Anterior cingulate cortex (tissue), 58 donors: ENCODE measurements at regions not wholly inside any gene's neighbourhood (a gene's known extent, or its start where the extent isn't known, plus 50 kb on each side); places are given as distances from the start of the nearest gene placed in this dataset.
"Not testable (repeated sequence)": the region's sequence is repeated elsewhere in the genome, so short reads cannot be mapped to it uniquely, and the experiment has no call there.

Source experiments
- DNase-seq, 58 donors: peaks; one replicate each; lab custom pipeline; 2025; lab: John Stamatoyannopoulos, UW

DNA sequence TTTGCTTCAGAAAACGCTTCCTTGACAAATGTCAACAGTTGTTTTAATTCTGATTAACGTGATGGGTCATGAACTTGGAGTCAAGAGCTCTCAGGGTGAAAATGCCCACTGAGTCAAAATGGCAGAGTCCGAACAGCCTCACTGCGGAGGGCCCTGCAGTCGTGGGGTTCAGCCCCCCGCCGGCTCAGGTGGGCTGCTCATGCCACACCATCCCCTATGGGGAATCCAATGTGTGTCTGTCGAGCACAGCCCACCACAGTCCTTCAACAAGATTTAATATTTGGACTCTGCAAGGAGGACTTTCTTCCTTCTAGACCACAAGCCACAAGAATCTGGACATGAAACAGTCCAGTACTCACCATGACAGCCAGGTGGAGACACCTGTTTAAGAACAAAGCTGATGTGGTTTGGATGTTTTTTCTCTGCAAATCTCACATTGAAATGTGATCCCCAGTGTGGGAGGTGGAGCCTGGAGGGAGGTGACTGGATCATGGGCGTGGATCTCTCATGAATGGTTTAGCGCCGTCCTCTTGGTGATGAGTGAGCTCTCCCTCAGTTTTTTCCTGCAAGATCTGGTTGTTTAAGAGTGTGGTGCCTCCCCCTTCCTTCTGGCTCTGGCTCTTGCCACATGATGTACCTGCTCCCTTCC is 201.0 kb downstream of the NDUFA10 start:
- no peak for DNase-seq

DNA sequence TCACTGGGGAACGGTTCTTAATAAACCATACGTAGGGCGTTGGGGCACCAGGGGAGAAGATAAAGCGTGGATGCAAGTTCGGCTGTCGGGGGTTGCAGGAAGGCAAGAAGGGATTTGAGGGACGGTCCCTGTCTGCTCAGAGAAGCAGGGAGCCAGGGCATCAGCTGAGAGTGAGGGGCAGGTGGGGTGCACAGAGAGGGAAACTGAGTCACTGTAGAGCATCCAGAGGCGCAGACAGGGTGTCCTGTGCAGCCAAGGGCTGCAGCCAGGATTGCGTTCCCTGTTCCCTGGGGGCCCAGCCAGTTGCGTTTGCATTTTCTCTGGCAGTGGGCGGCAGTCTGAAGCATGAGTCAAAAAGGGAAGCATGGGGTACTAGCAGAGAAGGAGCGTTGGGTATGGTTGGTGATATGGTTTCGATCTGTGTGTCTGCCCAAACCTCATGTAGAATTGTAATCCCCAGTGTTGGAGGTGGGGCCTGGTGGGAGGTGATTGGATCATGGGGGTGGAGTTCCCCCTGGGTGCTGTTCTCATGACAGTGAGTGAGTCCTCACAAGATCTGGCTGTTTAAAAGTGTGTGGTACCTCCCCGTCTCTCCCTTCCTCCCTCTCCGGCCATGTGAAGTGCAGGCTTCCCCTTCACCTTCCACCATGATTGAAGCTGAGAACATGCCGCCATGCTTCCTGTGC is 202.9 kb downstream of the NDUFA10 start:
- no peak for DNase-seq

DNA sequence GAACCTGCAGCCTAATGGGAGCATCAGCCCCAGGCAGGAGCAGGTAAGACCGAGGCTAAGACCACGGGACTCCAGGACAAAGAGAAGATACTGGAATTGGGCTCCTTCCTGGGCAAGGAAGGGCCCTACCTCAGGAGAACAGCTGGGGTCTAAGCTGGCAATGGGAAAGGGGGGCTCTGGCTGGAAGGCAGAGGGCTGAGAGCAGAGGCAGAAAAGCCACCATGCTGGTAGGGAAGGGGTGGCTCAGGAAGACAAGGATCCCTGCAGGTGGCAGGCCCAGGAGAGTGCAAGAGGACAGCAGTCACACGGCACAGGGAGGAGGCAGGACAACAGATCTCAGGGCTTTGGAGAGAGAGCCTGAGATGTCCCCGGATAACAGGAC is 203.5 kb downstream of the NDUFA10 start:
- DNase-seq = no peak

DNA sequence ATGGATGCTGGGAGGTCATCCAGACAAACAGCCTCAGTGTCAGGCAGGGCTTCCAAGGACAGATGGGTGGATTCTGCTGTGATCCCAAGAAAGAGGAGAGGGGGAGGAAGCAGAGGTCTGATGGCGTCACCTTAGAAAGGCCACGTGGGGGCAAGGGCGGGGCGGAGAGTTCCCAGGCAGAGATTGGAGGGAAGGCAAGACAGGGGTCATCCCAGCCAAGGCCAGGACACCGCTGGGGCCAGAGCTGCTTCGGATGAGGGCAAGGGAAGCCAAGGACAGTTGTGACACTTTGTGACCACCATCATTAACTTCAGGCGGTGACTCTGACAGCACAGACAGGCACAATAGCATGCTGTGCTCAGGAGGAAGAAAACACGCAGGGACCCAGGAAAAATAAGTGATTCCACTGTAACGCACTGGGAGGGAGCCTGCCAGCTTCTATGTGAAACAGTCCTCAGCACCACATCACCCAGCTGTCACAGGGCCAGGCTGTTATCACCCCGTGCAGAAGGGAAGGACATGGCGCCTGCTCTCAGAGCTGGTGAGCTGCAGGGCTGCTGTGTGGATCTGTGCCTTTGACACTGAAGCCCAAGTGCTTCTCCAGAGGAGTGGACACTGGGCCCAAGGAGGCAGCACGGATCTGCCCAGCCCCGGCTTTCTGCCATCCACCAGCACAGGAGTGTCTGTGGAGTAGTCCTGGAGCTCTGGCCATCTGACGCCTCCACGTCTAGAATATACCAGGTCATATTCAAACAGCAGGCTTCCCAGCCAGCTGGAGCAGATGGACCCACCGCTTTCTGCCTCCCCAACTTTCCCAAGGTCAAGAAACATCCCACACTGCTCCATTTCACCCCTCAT is 204.1 kb downstream of the NDUFA10 start:
- peak in 1 of 58 donors; percentile 41 for DNase-seq

DNA sequence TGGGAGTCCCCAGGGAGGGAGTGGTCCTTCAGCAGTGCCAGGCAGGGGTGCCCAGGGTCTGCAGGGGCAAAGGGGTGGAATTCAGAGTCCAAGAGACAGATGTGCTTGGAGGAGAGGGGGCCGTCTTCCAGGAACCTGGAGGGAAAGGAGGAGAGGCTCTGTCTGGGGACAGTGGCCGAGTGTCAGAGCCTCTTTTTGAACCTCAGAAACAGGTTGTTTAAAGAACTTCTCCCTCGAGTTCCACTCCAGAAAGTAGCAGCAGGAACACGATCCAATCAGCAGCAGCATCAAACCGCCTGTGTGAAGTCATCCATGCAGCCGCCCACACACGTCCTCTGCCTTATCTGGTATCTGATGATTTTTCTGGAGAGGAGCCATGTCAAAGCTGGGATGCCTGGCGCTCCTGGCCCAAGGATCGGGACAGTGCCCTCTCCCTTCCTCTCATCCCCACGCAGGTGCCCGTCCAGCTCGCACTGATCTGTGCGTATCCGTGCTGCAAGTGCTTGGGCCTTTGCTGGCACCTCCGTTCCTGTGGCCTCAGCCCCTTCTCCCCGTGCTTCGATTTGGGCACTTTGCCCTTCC is 205.1 kb downstream of the NDUFA10 start:
- no peak for DNase-seq

DNA sequence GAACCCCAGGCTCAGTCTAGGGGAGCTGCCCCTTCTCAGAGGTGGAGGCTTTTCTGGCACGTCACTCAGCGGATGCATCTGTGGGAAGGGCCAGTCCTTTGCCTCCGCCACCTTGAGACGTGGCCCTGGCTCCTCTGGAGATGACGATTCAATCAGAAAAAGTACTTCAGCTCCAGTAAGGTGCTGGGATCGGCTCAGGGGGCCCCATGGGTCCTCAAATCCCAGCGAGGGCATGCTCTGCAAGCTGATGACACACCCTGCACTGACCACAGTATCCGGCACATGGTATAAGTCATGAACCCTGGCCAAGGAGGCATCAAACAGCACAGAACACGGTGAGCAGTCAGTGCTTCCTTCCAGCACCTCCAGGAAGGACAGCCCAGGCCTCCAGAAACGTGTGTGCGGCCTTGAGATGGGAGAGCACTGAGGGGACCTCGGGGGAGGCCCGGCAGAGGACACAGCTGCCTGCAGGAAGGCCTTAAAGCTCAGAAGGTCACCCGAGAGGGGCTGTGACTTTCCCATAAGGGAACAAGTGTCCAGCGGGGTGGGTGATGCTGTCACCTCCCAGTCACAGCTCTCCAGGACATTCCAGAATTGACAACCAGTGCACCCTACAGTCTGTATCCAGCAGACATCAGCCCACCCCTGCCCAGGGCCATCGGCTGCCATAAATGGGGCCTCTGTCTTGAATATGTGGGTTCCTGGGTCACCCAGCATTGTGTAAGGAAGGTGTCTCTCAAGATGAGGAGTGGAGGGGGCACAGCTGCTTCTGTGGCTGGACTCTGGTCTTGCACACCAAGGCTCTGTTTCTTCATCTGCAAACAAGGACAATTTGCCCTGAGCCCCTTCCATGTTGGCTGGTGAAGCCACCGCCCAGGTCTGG is 205.8 kb downstream of the NDUFA10 start:
- no peak for DNase-seq

DNA sequence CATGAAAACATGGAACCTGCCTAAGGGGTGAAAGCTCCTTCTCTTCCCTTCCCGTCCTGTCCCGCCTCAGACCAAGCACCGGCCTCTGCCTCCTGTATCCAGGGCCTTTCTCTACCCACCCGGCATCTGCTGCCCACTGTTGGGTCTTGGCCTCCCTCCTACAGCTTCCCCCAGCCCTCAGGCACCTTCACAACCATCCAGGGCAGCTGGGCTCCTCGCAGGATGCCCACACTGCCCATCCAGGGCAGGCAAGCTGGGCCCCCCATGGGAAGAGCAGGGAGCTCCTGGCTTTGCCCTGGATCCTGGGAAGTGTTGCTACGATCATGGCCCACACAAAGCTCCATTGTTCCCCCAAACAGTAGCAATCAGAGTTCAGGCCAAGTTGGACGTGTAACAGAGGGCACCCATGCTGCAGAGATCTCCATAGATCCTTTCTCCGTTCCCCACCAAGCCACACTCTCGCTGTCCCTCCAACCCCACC is 206.6 kb downstream of the NDUFA10 start:
- peak in 25 of 58 donors; percentile 23 to 76 (median 50) for DNase-seq

DNA sequence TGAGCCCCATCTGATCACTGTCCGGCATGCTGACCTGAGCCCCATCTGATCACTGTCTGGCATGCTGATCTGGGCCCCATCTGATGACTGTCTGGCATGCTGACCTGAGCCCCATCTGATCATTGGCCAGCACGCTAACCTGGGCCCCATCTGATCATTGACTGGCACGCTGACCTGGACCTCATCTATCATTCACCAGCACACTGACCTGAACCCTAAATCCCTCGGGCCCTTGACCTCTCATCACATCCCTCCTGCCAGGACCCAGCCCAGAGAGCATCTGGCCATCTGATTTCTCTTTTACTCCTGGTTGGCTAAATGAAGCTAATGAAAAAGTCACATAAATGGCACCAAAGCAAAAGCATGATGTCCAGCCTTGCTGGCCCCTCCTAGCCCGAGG is 207.1 kb downstream of the NDUFA10 start:
- DNase-seq = no peak

DNA sequence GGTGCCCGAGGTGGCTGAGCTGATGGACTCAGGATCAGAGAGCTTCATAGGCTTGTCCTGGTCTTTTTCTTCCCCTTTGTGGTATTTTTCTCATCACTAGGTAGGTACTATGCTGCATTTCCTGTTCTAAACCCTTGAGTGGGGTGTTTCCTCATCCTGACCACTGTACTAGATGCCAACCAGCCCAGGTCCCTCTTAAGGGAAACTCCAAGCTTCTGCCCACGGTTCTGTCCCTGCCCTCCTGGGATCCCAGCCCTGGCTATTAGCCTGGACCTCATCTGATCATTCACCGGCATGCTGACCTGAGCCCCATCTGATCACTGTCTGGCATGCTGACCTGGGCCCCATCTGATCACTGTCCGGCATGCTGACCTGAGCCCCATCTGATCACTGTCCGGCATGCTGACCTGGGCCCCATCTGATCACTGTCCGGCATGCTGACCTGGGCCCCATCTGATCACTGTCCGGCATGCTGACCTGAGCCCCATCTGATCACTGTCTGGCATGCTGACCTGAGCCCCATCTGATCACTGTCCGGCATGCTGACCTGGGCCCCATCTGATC is 207.6 kb downstream of the NDUFA10 start:
- DNase-seq = not testable (repeated sequence)

DNA sequence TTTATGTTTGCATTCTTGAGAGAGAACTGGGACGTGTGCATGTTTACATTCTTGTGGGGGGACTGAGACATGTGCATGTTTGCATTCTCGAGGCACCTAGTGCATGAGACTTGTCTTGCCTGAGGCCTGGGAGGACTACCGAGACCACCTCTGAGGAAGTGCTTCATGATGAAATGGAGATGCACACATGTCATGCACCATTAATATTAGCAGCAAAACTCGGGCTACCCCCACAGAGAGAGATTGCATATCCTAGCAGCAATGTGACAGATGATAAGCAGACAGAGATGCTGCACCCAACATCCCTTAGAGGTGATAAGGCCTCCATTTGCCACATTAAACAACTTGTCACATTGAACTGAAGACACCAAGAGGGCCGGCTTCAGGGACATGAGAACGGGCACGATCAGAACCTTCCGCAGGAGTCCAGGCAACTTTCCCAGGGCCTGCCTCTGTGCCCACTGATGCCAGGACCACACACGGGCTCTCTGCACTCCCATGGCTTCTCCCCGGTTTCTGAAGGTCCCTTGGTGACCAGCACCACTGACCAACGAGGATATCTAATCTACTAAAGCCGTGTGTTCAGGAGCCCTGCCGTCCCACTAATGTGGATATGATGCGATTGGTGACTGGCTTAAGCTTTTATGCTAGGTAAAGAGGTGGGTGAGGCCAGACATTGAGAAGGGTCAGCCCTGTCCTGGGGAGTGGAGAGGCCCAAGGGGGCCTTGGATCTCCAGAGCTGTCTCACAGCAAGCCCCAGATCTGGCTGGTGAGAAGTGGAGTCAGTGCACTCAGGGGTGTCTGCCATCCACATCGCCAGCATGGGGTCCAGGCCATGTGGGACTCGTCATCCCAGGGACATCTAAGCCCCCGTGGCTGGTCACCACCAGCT is 208.3 kb downstream of the NDUFA10 start:
- no peak for DNase-seq

DNA sequence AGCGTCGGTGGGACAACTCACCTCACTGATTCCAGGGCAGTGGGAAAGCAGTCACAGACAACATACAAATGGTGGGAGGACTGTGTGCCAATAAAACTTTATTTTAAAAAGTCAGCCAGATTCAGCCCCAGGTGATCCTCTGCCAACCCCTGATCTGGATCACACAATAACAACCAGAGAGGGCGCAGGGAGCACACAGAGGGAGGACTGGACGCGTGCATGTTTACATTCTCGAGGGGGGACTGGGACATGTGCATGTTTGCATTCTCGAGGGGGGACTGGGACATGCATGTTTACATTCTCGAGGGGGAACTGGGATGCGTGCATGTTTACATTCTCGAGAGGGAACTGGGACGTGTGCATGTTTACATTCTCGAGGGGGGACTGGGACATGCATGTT is 209.5 kb downstream of the NDUFA10 start:
- no peak for DNase-seq

DNA sequence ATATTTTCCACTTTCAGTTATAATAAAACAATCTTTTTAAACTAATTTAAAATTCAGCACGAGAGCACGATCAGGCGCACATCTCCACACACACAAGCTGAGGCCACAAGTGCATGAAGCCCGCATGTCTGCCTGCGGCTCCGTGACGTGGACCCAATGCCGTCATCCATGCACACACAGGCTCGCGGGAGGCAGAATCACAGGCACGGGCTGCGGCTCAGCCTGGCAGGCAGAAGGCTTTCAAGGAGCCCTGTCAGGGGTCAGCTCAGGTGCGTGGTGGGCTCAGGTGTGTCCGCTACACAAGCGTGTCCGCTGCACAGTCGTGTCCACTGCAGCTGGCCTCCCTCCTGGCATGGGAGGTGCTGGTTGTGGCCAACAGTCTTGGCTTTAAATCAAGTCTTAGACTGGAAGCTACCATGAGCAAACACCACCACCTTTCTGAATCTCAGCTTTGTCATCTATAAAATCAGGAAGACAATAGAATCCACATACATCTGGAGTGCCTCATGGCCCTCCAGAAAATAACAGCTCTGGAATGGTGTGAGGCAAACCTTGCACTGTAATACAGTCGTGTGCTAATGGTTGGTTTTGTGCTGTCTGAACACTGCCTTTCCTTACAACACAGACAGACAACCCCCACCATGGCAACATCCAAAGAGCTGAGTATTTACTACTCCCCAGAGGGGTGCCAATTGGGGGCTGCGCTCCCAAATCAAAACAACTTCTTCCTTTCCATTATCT is 210.1 kb downstream of the NDUFA10 start:
- DNase-seq = no peak

DNA sequence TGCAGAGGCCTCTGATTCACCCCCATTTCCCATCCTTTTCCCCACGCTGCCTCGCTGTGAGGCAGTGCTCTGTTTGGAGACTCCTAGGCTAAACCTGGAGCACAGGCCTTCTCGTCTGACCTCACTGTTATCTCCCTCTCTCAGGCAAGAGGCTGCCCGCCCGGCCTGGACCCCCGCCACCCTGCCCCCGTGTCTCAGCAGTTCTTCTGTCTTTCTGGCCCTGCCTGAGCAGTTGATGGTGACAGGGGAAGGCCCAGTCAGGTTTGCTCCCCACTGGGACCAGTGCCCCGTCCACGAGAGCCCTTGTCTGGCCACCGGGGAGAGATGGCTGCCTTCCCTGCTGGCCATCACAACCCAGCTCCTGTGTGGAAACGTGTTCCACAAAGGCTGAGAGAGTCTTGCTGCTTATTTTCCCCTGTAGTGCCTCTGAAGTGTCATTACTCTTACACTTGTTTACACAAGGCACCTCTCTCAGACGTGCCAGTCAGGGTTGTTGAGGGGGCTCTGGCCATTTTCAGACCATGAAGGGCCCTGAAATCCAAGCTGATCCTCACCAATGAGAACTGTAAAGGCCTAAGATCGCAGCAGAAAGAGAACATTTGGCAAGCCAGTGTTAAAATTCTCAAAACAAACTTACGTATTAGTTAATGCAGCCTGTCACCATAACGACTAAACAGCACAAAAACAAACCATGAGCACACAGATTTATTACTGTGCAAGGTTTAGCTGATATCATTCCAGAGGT is 210.9 kb downstream of the NDUFA10 start:
- DNase-seq = no peak

DNA sequence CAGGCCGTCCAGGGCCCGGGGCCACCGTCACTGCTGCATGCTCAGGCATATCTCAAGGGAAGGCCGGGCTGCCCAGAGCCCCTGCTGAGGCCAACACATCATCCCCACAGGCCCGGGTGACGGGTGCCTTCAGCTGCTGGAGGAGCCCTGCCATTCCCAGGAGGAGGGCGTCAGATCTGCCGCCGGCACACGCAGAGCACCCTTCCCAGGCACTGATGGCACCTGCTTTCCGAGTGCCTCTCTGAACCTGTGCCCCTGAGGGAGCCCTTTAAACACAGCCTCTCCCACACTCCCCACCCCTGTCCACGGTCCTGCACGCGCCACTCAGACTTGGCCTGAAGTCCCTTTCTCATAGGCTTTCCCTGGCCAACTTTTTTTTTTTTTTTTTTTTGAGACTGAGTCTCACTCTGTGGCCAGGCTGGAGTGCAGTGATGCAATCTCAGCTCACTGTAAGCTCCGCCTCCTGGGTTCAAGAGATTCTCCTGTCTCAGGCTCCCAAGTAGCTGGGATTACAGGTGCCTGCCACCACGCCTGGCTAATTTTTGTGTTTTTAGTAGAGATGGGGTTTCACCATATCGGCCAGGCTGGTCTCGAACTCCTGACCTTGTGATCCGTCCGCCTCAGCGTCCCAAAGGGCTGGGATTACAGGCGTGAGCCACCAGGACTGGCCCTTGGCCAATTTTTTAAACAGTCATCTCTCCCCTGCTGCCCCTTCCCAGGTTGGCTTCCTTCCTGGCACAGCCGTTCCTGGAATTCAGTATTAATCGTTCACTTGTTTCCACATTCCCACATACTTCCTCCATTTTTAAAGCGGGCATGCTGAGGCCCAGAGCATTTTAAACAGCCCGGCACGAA is 211.7 kb downstream of the NDUFA10 start:
- no peak for DNase-seq

DNA sequence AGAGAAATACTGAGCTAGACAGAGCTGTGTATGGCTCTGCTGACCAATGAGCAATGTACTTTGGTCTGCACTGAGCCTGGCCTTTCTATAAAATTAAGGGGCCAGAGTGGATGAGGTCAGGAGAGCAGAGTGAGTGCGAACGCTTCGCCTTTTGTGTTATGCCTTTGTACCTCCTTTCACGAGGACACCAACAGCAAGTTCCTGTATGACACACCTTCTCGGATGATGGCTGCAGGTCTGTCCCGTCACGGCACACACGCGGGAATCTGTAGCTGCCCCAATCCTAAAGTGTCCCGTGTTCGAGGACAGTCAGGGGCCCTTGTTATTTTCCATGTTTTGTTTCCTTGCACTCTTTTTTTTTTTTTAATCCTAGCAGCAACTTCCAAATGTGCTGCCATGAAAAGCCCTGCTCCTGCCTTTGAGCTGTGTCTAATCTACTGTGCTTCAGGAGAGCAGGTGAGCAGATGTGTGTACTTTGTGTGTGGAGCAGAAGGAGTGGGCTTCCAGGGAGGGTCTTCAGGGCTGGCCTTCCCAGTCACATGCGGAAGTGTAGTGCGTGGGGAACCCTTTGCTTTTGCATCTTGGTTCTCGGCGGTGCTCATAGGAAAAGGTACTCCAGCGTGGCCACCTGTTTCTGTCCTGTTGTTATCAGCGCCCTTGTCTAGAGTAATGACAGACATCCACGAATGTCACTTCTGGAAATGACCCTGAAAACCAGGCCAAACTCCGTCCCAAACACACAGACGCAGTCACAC is 213.2 kb downstream of the NDUFA10 start:
- DNase-seq = no peak
